Spleen (tissue), 11 donors: ENCODE measurements at regions not wholly inside any gene's neighbourhood (a gene's known extent, or its start where the extent isn't known, plus 50 kb on each side); places are given as distances from the start of the nearest gene placed in this dataset.
"Not testable (repeated sequence)": the region's sequence is repeated elsewhere in the genome, so short reads cannot be mapped to it uniquely, and the experiment has no call there.

Experiments used
- DNase-seq: peaks from one replicate; pipeline ENCODE4 v3.0.0-alpha.2; 2020
- H3K27ac ChIP-seq, 8 donors: fragments of 200-600 bp; sonication (generic) in 7 of 8; 1 replicate in 4 of 8; 2 replicates in 4 of 8; pipeline versions ENCODE4 v1.5.0 to v1.8.0; 2016 to 2021; ENCODE audit warnings: inconsistent platforms in 4 of 8, mild to moderate bottlenecking in 4 of 8, moderate library complexity in 1 of 8
- H3K27me3 ChIP-seq, 7 donors: fragments of 200-600 bp; sonication (generic) in 6 of 7; replicated peaks in 1 of 7; 1 replicate in 4 of 7; 2 replicates in 3 of 7; pipeline versions ENCODE4 v1.5.0 to v1.8.0; 2016 to 2021; ENCODE audit warnings: inconsistent platforms in 3 of 7, mild to moderate bottlenecking in 1 of 7
- H3K36me3 ChIP-seq, 6 donors: fragments of 200-600 bp; sonication (generic) in 5 of 6; 1 replicate in 4 of 6; 2 replicates in 2 of 6; pipeline versions ENCODE4 v1.5.0 to v1.8.0; 2016 to 2021; ENCODE audit warnings: inconsistent platforms in 2 of 6
- H3K4me1 ChIP-seq, 6 donors: fragments of 200-600 bp; sonication (generic) in 5 of 6; 1 replicate in 3 of 6; 2 replicates in 3 of 6; pipeline versions ENCODE4 v1.5.0 to v1.8.0; 2016 to 2021; ENCODE audit warnings: inconsistent platforms in 3 of 6
- H3K4me3 ChIP-seq, 8 donors: fragments of 200-600 bp; sonication (generic) in 7 of 8; 1 replicate in 4 of 8; 2 replicates in 4 of 8; pipeline versions ENCODE4 v1.5.0 to v1.8.0; 2016 to 2021; ENCODE audit warnings: inconsistent platforms in 4 of 8, mild to moderate bottlenecking in 4 of 8, moderate library complexity in 2 of 8
- H3K9me3 ChIP-seq, 8 donors: fragments of 200-600 bp; sonication (generic) in 7 of 8; 1 replicate in 4 of 8; 2 replicates in 4 of 8; pipeline versions ENCODE4 v1.5.0 to v1.8.0; 2016 to 2021; ENCODE audit warnings: inconsistent platforms in 4 of 8
- POLR2A ChIP-seq, 3 donors: fragments of 450-650 bp; IDR thresholded peaks; one replicate each; pipeline ENCODE4 v1.5.1; 2017; ENCODE audit warnings: antibody characterized with exemption in 3 of 3, mild to moderate bottlenecking in 1 of 3
- POLR2AphosphoS5 ChIP-seq, 3 donors: sonication (generic); formaldehyde crosslinking; IDR thresholded peaks; one replicate each; pipeline ENCODE4 v1.5.1; 2017; ENCODE audit warnings: antibody characterized with exemption in 3 of 3
- WGBS, 5 donors: extraction: QIAGEN DNeasy Blood & Tissue Kit in 3 of 5; methylation state at CpG; one replicate each; pipeline versions ENCODE4 v1.1.5 to v1.1.7; 2013 to 2018; 5-methylcytosine and 5-hydroxymethylcytosine counted together
- intact Hi-C: fragments of 100-400 bp; cut with DNase I; formaldehyde crosslinking; loops from one replicate; pipeline ENCODE4 v1.15.0; 2023; ENCODE audit warnings: low total_unique reads
- TF ChIP-seq, protein P1 (sequence below), 11 experiments: fragments of 200-600 bp in 7 of 11; fragments of 450-650 bp in 4 of 11; sonication (generic) in 4 of 11; IDR thresholded peaks in 8 of 11; conservative IDR thresholded peaks in 3 of 11; 1 replicate in 7 of 11; 2 replicates in 4 of 11; pipeline versions ENCODE4 v1.4.0 to v1.8.0; 2016 to 2021; ENCODE audit warnings: antibody characterized with exemption in 11 of 11, inconsistent platforms in 4 of 11, mild to moderate bottlenecking in 1 of 11
- donor health status: healthy with polysubstance abuse.
- donor health status: DM: no; HTN: no; CAD: no; lungs with moderate emphysema.
- donor health status: DM: no; HTN: no; CAD: no.
- donor health status: Bipolar disorder and iron deficiency.
- donor health status: healthy.
- donor health status: DM: no; HTN: no; CAD: no.
- donor health status: DM: yes; HTN: yes; CAD: no.

DNA sequence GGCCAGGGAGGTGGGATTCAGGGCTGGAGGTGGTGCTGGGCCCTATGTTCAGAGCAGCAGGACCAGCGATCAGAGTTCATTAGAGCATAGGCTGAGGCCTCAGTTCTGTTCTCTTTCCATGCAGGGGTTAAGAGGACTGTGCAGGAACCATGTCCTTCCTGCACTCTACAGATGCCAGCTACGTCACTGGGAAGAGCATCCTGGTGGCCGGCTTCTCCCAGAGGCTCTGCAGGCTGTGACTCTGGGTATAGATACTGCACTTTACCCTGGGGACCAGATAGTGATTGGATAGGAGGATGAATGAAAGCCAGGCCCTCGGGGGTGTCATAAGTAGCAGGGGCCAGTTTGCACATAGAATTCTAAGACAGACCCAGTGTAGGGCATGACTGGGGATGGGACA lies 92.6 kb downstream of the DHRS2 start:
- H3K4me1 ChIP-seq: no peaks in the 10 kb centered on the region
- H3K4me3 ChIP-seq: no peak overlapping the region
- WGBS, 5 donors: 60 to 72% (median 60%) methylated on average over 2 to 4 of the region's 4 CpGs
- no peak for DNase-seq
- H3K36me3 ChIP-seq: no peaks in the 10 kb centered on the region
- no peak for TF ChIP-seq POLR2A (IDR thresholded peaks at IDR 0.05)
- no peak for TF ChIP-seq POLR2AphosphoS5 (IDR thresholded peaks at IDR 0.05)
- TF ChIP-seq, protein P1, sequence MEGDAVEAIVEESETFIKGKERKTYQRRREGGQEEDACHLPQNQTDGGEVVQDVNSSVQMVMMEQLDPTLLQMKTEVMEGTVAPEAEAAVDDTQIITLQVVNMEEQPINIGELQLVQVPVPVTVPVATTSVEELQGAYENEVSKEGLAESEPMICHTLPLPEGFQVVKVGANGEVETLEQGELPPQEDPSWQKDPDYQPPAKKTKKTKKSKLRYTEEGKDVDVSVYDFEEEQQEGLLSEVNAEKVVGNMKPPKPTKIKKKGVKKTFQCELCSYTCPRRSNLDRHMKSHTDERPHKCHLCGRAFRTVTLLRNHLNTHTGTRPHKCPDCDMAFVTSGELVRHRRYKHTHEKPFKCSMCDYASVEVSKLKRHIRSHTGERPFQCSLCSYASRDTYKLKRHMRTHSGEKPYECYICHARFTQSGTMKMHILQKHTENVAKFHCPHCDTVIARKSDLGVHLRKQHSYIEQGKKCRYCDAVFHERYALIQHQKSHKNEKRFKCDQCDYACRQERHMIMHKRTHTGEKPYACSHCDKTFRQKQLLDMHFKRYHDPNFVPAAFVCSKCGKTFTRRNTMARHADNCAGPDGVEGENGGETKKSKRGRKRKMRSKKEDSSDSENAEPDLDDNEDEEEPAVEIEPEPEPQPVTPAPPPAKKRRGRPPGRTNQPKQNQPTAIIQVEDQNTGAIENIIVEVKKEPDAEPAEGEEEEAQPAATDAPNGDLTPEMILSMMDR (IDR thresholded peaks at IDR 0.05 in 8 of 11, conservative IDR thresholded peaks at IDR 0.05 in 3 of 11): no peak
- no peaks in the 10 kb centered on the region for H3K27me3 ChIP-seq
- H3K27ac ChIP-seq: no peak overlapping the region
- H3K9me3 ChIP-seq: no peaks in the 10 kb centered on the region
- intact Hi-C loops: no loop called here

DNA sequence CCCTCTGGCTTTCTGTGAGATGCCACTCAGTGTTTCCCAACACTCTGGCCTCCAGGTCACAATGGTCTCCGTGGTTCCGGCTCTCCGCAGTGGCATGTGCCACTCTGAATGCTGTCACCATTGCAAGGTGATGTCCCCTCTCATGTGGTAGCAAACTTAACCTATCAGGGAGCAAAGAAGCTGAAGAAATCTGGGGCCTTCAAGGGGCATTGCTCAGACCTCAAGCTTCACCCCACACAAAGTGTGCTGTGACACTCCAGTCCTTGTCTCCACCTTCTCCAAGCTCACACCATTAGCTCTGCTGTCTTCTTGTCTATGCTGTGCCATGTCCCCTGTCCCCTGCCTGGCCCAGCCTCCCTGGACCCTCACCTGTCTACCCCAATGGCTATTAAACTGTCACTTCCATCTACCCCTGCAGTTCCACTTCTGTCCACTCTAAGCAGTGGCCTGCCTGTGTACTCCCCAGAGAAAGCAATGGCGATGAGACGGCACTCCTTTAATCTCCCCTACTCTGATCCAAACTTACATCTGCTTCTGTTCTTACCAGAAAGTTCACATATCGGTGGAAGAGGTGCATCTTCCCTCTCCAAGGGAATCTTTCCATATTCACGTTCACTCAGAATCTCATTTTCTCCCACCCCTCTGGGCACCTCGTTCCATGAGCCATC lies 93.7 kb downstream of the DHRS2 start:
- H3K27ac ChIP-seq: no peak overlapping the region
- H3K4me3 ChIP-seq: no peak overlapping the region
- no peaks in the 10 kb centered on the region for H3K9me3 ChIP-seq
- TF ChIP-seq, protein P1 (IDR thresholded peaks at IDR 0.05 in 8 of 11, conservative IDR thresholded peaks at IDR 0.05 in 3 of 11): no peak
- TF ChIP-seq POLR2A (IDR thresholded peaks at IDR 0.05) (no peak), POLR2AphosphoS5 (IDR thresholded peaks at IDR 0.05) (no peak)
- H3K4me1 ChIP-seq: no peaks in the 10 kb centered on the region
- intact Hi-C loops: no loop called here
- H3K36me3 ChIP-seq: no peaks in the 10 kb centered on the region
- no peaks in the 10 kb centered on the region for H3K27me3 ChIP-seq
- 85 to 92% (median 86%) methylated on average over 5 to 8 of the region's 8 CpGs for WGBS, 5 donors
- no peak for DNase-seq

DNA sequence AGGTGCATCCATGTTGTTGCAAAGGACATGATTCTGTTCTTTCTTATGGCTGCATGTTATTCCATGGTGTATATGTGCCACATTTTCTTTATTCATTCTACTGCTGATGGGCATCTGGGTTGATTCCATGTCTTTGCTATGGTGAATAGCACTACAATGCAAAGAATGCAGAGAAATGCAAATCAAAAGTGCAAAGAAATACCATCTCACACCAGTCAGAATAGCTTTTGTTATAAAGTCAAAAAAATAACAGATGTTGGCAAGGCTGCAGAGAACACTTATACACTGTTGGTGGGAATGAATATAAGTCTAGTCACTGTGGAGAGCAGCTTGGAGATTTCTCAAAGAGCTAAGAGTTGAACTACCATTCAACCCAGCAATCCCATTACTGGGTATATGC lies 99.2 kb downstream of the DHRS2 start:
- TF ChIP-seq, protein P1 (IDR thresholded peaks at IDR 0.05 in 8 of 11, conservative IDR thresholded peaks at IDR 0.05 in 3 of 11): no peak
- no peak for TF ChIP-seq POLR2AphosphoS5 (IDR thresholded peaks at IDR 0.05)
- TF ChIP-seq POLR2A (IDR thresholded peaks at IDR 0.05): no peak
- H3K36me3 ChIP-seq: no peaks in the 10 kb centered on the region
- H3K27ac ChIP-seq: no peak overlapping the region
- no peaks in the 10 kb centered on the region for H3K4me1 ChIP-seq
- DNase-seq: no peak
- intact Hi-C loops: no loop called here
- H3K27me3 ChIP-seq: no peaks in the 10 kb centered on the region
- peaks cover 0 to 23% (median 8%) of the 10 kb centered on the region in 8 donors for H3K9me3 ChIP-seq
- no peak overlapping the region for H3K4me3 ChIP-seq

DNA sequence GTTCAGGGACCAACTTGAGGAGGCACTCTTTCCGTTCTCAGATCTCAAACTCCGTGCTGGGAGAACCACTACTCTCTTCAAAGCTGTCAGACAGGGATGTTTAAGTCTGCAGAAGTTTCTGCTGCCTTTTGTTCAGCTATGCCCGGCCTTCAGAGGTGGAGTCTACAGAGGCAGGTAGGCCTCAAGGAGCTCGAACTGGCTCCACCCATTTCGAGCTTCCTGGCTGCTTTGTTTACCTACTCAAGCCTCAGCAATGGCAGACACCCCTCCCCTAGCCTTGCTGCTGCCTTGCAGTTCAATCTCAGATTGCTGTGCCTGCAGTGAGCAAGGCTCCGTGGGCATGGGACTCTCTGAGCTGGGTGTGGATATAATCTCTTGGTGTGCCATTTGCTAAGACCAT lies 108.2 kb downstream of the DHRS2 start:
- H3K4me1 ChIP-seq, DNase-seq, H3K27ac ChIP-seq, H3K4me3 ChIP-seq, H3K36me3 ChIP-seq, H3K27me3 ChIP-seq, intact Hi-C loops: not testable (repeated sequence)
- H3K9me3 ChIP-seq: peaks cover 0 to 28% (median 11%) of the 10 kb centered on the region in 8 donors
- WGBS, 5 donors: 52 to 67% (median 60%) methylated on average over 6 of the region's 6 CpGs

DNA sequence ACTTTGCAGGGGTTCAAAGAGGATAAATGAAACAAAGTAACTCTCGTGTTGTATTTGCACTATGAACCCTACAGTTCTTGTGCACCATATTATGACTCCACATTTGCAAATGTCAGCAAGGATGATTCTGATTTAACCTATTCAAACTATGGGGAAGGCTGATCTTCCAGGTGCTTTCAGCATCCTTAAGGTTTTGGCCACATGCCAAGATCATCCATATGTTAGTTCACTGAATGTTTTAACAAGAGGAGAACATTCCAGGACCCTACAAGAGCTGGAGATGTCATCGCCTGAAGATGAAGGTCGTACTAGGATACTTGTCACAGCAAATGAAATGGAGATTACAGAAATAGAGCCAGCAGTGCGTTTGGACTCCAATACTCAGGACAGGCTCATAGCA lies 114.2 kb downstream of the DHRS2 start:
- Histone ChIP-seq H3K36me3 (no peaks in the 10 kb centered on the region), H3K4me3 (no peak overlapping the region), H3K27ac (no peak overlapping the region), H3K4me1 (no peaks in the 10 kb centered on the region), H3K27me3 (no peaks in the 10 kb centered on the region), H3K9me3 (no peaks in the 10 kb centered on the region)
- TF ChIP-seq, protein P1 (IDR thresholded peaks at IDR 0.05 in 8 of 11, conservative IDR thresholded peaks at IDR 0.05 in 3 of 11): no peak
- TF ChIP-seq POLR2A (IDR thresholded peaks at IDR 0.05) (no peak), POLR2AphosphoS5 (IDR thresholded peaks at IDR 0.05) (no peak)
- DNase-seq: no peak
- 78 to 84% (median 81%) methylated on average over 4 of the region's 4 CpGs for WGBS, 5 donors
- intact Hi-C loops: no loop called here
